ENCODE measurements at regions not wholly inside any gene's neighbourhood (a gene's known extent, or its start where the extent isn't known, plus 50 kb on each side); places are given as distances from the start of the nearest gene placed in this dataset.
A peak's percentile ranks its signal among the peaks of the same experiment; 100 is the strongest.
"Not testable (repeated sequence)": the region's sequence is repeated elsewhere in the genome, so short reads cannot be mapped to it uniquely, and the experiment has no call there.

- Histone ChIP-seq H2AFZ (no peak overlapping the region), H3K9me3 (ENCODE audit: insufficient read depth, low read depth) (0 out of 2 replicates have a peak, but pooled peaks cover 6% of the 10 kb centered on the region), H3F3A (ENCODE audit: insufficient read depth, low read depth) (no peaks in the 10 kb centered on the region), H3K4me3 (no peak overlapping the region), H3K27ac (no peak overlapping the region), H3K27me3 (ENCODE audit: insufficient read depth, low read depth) (no peaks in the 10 kb centered on the region), H3K4me1 (replicated peaks; ENCODE audit: insufficient read depth) (no peaks in the 10 kb centered on the region), H3K36me3 (ENCODE audit: low read depth) (0 out of 2 replicates have a peak, but pooled peaks cover 8% of the 10 kb centered on the region), H3K9me2 (ENCODE audit: insufficient read depth) (no peaks in the 10 kb centered on the region), H3K79me2 (ENCODE audit: low read depth) (no peaks in the 10 kb centered on the region), H4K20me1 (ENCODE audit: insufficient read depth) (no peaks in the 10 kb centered on the region), H3K4me2 (no peak overlapping the region)
- ChIA-PET CTCF (no interaction called here), POLR2A (ENCODE audit: unreplicated experiment) (interaction anchor here (0.6 kb wide), 1 partner anchor 42 kb away, joined by 3 read pairs; no protein-coding TSS in a partner anchor)
- intact Hi-C loops (cut with micrococcal nuclease; ENCODE audit: unreplicated experiment), result no loop called here
- BruUV-seq (replicated peaks), result no TSS peak
- TF ChIP-seq CTCF (conservative IDR thresholded peaks at IDR 0.05) (no peak), EZH2 (IDR thresholded peaks at IDR 0.05; ENCODE audit: low read depth) (no peak)
- no peak for DNase-seq
These were observed 149.5 kb downstream of the OR13H1 start for GRCh38 chrX:131693359-131693758.

GRCh38 chrX:131696989-131697388, 153.1 kb downstream of the OR13H1 start:
- H3K4me1 ChIP-seq (replicated peaks; ENCODE audit: insufficient read depth); H3K4me2 ChIP-seq; POLR2A ChIA-PET (ENCODE audit: unreplicated experiment); H3K9me2 ChIP-seq (ENCODE audit: insufficient read depth); CTCF ChIA-PET; H3K4me3 ChIP-seq; H3K27ac ChIP-seq; H3K36me3 ChIP-seq (ENCODE audit: low read depth); DNase-seq; H3F3A ChIP-seq (ENCODE audit: insufficient read depth, low read depth); H2AFZ ChIP-seq; H3K79me2 ChIP-seq (ENCODE audit: low read depth); intact Hi-C loops (cut with micrococcal nuclease; ENCODE audit: unreplicated experiment); H3K9me3 ChIP-seq (ENCODE audit: insufficient read depth, low read depth); H3K27me3 ChIP-seq (ENCODE audit: insufficient read depth, low read depth); BruUV-seq (replicated peaks); H4K20me1 ChIP-seq (ENCODE audit: insufficient read depth): not testable (repeated sequence)

GRCh38 chrX:131703646-131704045, 159.8 kb downstream of the OR13H1 start:
- Histone ChIP-seq H3K4me1 (replicated peaks; ENCODE audit: insufficient read depth) (no peaks in the 10 kb centered on the region), H3K27me3 (ENCODE audit: insufficient read depth, low read depth) (no peaks in the 10 kb centered on the region), H2AFZ (no peak overlapping the region), H3K27ac (no peak overlapping the region), H3K9me3 (ENCODE audit: insufficient read depth, low read depth) (no peaks in the 10 kb centered on the region), H3K4me3 (no peak overlapping the region), H3F3A (ENCODE audit: insufficient read depth, low read depth) (no peaks in the 10 kb centered on the region), H3K9me2 (ENCODE audit: insufficient read depth) (no peaks in the 10 kb centered on the region), H4K20me1 (ENCODE audit: insufficient read depth) (no peaks in the 10 kb centered on the region), H3K36me3 (ENCODE audit: low read depth) (no peaks in the 10 kb centered on the region), H3K4me2 (no peak overlapping the region), H3K79me2 (ENCODE audit: low read depth) (no peaks in the 10 kb centered on the region)
- no TSS peak for BruUV-seq (replicated peaks)
- ChIA-PET POLR2A (ENCODE audit: unreplicated experiment) (no interaction called here), CTCF (interaction anchor here (0.8 kb wide), 1 partner anchor 110 kb away, joined by 3 read pairs; no protein-coding TSS in a partner anchor)
- intact Hi-C loops (cut with micrococcal nuclease; ENCODE audit: unreplicated experiment), result loop anchor here (1.0 kb wide), 1 partner anchor 110 kb away; no protein-coding TSS in a partner anchor
- TF ChIP-seq CTCF (conservative IDR thresholded peaks at IDR 0.05), result no peak
- TF ChIP-seq EZH2 (IDR thresholded peaks at IDR 0.05; ENCODE audit: low read depth), result no peak
- no peak for DNase-seq

GRCh38 chrX:131704136-131704695, 160.3 kb downstream of the OR13H1 start:
- POLR2A ChIA-PET (ENCODE audit: unreplicated experiment), result no interaction called here
- Histone ChIP-seq H3F3A (ENCODE audit: insufficient read depth, low read depth) (no peaks in the 10 kb centered on the region), H3K9me3 (ENCODE audit: insufficient read depth, low read depth) (no peaks in the 10 kb centered on the region), H3K9me2 (ENCODE audit: insufficient read depth) (no peaks in the 10 kb centered on the region), H3K36me3 (ENCODE audit: low read depth) (no peaks in the 10 kb centered on the region), H3K4me2 (0 out of 2 replicates have a peak overlapping the region, but pooled peaks have one; percentile 6), H3K4me3 (peak overlapping the region; percentile 31; the same call in 1 of the 2 replicates), H3K27me3 (ENCODE audit: insufficient read depth, low read depth) (no peaks in the 10 kb centered on the region), H4K20me1 (ENCODE audit: insufficient read depth) (no peaks in the 10 kb centered on the region), H3K27ac (no peak overlapping the region), H3K79me2 (ENCODE audit: low read depth) (no peaks in the 10 kb centered on the region), H3K4me1 (replicated peaks; ENCODE audit: insufficient read depth) (no peaks in the 10 kb centered on the region), H2AFZ (no peak overlapping the region)
- DNase-seq, result peak; percentile 36 to 72
- intact Hi-C loops (cut with micrococcal nuclease; ENCODE audit: unreplicated experiment), result loop anchor here (1.0 kb wide), 1 partner anchor 109 kb away; no protein-coding TSS in a partner anchor
- BruUV-seq (replicated peaks), result no TSS peak
- TF ChIP-seq CTCF (conservative IDR thresholded peaks at IDR 0.05), result peak; percentile 28; the same call in 1 of the 2 replicates
- no peak for TF ChIP-seq EZH2 (IDR thresholded peaks at IDR 0.05; ENCODE audit: low read depth)
- CTCF ChIA-PET, result interaction anchor here (0.8 kb wide), 1 partner anchor 109 kb away, joined by 3 read pairs; no protein-coding TSS in a partner anchor

Measured in PC-9 (cell line).